Trophoblast cell (in vitro differentiated cells and primary cell): ENCODE measurements at regions not wholly inside any gene's neighbourhood (a gene's known extent, or its start where the extent isn't known, plus 50 kb on each side); places are given as distances from the start of the nearest gene placed in this dataset.

ENCODE experiments used
- DNase-seq, 2 donors: peaks; one replicate each; pipeline ENCODE4 v3.0.0-alpha.2; 2016
- H2AFZ ChIP-seq: 2 replicates; pipeline ENCODE4 v1.6.1; 2013; ENCODE audit warnings: low read length, moderate library complexity, mild to moderate bottlenecking; ENCODE audit not compliant: insufficient read depth, poor library complexity
- H2AK5ac ChIP-seq: 2 replicates; pipeline ENCODE4 v1.6.1; 2013; ENCODE audit warnings: mild to moderate bottlenecking, low read length
- H2BK120ac ChIP-seq: 2 replicates; pipeline ENCODE4 v1.6.1; 2013; ENCODE audit warnings: low read length, mild to moderate bottlenecking, moderate library complexity; ENCODE audit not compliant: insufficient read depth, poor library complexity
- H2BK12ac ChIP-seq: 2 replicates; pipeline ENCODE4 v1.6.1; 2013; ENCODE audit warnings: mild to moderate bottlenecking, low read length, moderate library complexity
- H2BK5ac ChIP-seq: 2 replicates; pipeline ENCODE4 v1.6.1; 2013; ENCODE audit warnings: low read length, low read depth, moderate library complexity, mild to moderate bottlenecking; ENCODE audit not compliant: poor library complexity
- H3K14ac ChIP-seq: 2 replicates; pipeline ENCODE4 v1.6.1; 2013; ENCODE audit warnings: mild to moderate bottlenecking, low read length
- H3K18ac ChIP-seq: 2 replicates; pipeline ENCODE4 v1.6.1; 2013; ENCODE audit warnings: mild to moderate bottlenecking, low read length
- H3K23ac ChIP-seq: 2 replicates; pipeline ENCODE4 v1.6.1; 2013; ENCODE audit warnings: low read length
- H3K27ac ChIP-seq: 2 replicates; pipeline ENCODE4 v1.5.1; 2013; ENCODE audit warnings: low read depth, mild to moderate bottlenecking, inconsistent platforms, low read length, moderate library complexity
- H3K27me3 ChIP-seq: 2 replicates; pipeline ENCODE4 v1.6.1; 2013; ENCODE audit warnings: inconsistent platforms, mild to moderate bottlenecking, low read length, moderate library complexity; ENCODE audit not compliant: insufficient read depth
- H3K36me3 ChIP-seq, 2 experiments: 1 replicate in 1 of 2; 2 replicates in 1 of 2; pipeline ENCODE4 v1.6.1; 2013; ENCODE audit warnings: low read length in 2 of 2, mild to moderate bottlenecking in 2 of 2, moderate library complexity in 1 of 2; ENCODE audit not compliant: insufficient read depth in 2 of 2, control insufficient read depth in 1 of 2
- H3K4ac ChIP-seq: 2 replicates; pipeline ENCODE4 v1.6.1; 2013; ENCODE audit warnings: low read depth, mild to moderate bottlenecking, low read length, moderate library complexity
- H3K4me1 ChIP-seq, 2 experiments: 1 replicate in 1 of 2; 2 replicates in 1 of 2; pipeline ENCODE4 v1.6.1; 2013; ENCODE audit warnings: low read length in 2 of 2, mild to moderate bottlenecking in 2 of 2, moderate library complexity in 1 of 2; ENCODE audit not compliant: insufficient read depth in 2 of 2, control insufficient read depth in 1 of 2
- H3K4me2 ChIP-seq: 2 replicates; pipeline ENCODE4 v1.6.1; 2013; ENCODE audit warnings: inconsistent platforms, mild to moderate bottlenecking, low read length, moderate library complexity
- H3K4me3 ChIP-seq: 2 replicates; pipeline ENCODE4 v1.5.1; 2013; ENCODE audit warnings: mild to moderate bottlenecking, low read depth, low read length, inconsistent platforms
- H3K79me1 ChIP-seq: one replicate; pipeline ENCODE4 v1.6.1; 2013; ENCODE audit warnings: low read length
- H3K79me2 ChIP-seq: 2 replicates; pipeline ENCODE4 v1.6.1; 2013; ENCODE audit warnings: low read length, mild to moderate bottlenecking; ENCODE audit not compliant: control insufficient read depth, insufficient read depth, poor library complexity
- H3K9ac ChIP-seq: 2 replicates; pipeline ENCODE4 v1.6.1; 2013; ENCODE audit warnings: mild to moderate bottlenecking, low read length
- H3K9me3 ChIP-seq: 2 replicates; pipeline ENCODE4 v1.6.1; 2013; ENCODE audit warnings: low read depth, mild to moderate bottlenecking, control low read depth, inconsistent platforms, low read length; ENCODE audit not compliant: insufficient read depth
- H4K12ac ChIP-seq: 2 replicates; pipeline ENCODE4 v1.6.1; 2013; ENCODE audit warnings: low read depth, mild to moderate bottlenecking, low read length, moderate library complexity
- H4K8ac ChIP-seq: 2 replicates; pipeline ENCODE4 v1.6.1; 2013; ENCODE audit warnings: low read depth, mild to moderate bottlenecking, low read length, moderate library complexity
- H4K91ac ChIP-seq: one replicate; pipeline ENCODE4 v1.6.1; 2013; ENCODE audit warnings: low read depth, mild to moderate bottlenecking, low read length, moderate library complexity
- WGBS: extraction: QIAGEN DNeasy Blood & Tissue Kit; methylation state at CpG from one replicate; pipeline ENCODE4 v1.1.7; 2013; ENCODE audit warnings: missing lambda C conversion rate; ENCODE audit not compliant: insufficient read length, insufficient coverage; ENCODE audit errors: extremely low coverage; 5-methylcytosine and 5-hydroxymethylcytosine counted together

- no peak for DNase-seq
- H3K18ac ChIP-seq: no peak overlapping the region
- no peak overlapping the region for H4K91ac ChIP-seq
- no peak overlapping the region for H3K4me3 ChIP-seq
- H3K79me2 ChIP-seq: no peaks in the 10 kb centered on the region
- WGBS: no CpG with 5 or more reads among the region's 9 CpGs
- H2BK5ac ChIP-seq: no peak overlapping the region
- peaks cover 1% of the 10 kb centered on the region for H3K9me3 ChIP-seq
- H4K8ac ChIP-seq: no peak overlapping the region
- no peak overlapping the region for H3K4me2 ChIP-seq
- H2BK120ac ChIP-seq: no peak overlapping the region
- no peak overlapping the region for H3K23ac ChIP-seq
- no peaks in the 10 kb centered on the region for H3K79me1 ChIP-seq
- no peaks in the 10 kb centered on the region for H3K4me1 ChIP-seq
- H3K14ac ChIP-seq: no peak overlapping the region
- H2BK12ac ChIP-seq: no peak overlapping the region
- H3K4ac ChIP-seq: no peak overlapping the region
- H2AFZ ChIP-seq: no peak overlapping the region
- H3K9ac ChIP-seq: no peak overlapping the region
- H3K27ac ChIP-seq: no peak overlapping the region
- no peak overlapping the region for H2AK5ac ChIP-seq
- no peaks in the 10 kb centered on the region for H3K36me3 ChIP-seq
- no peak overlapping the region for H4K12ac ChIP-seq
- no peaks in the 10 kb centered on the region for H3K27me3 ChIP-seq
Observed at GRCh38 chr5:170440771-170441392, 51.7 kb upstream of the KCNMB1 start.

- no peak overlapping the region for H4K8ac ChIP-seq
Observed at GRCh38 chr5:170439944-170440269, 50.7 kb upstream of the KCNMB1 start.

GRCh38 chr5:170439223-170439943, 50.2 kb upstream of the KCNMB1 start:
- no peaks in the 10 kb centered on the region for H3K27me3 ChIP-seq
- no peaks in the 10 kb centered on the region for H3K36me3 ChIP-seq
- no peak for DNase-seq
- no CpG with 5 or more reads among the region's 15 CpGs for WGBS
- no peak overlapping the region for H3K9ac ChIP-seq
- H3K79me1 ChIP-seq: no peaks in the 10 kb centered on the region
- H2AK5ac ChIP-seq: no peak overlapping the region
- H4K12ac ChIP-seq: no peak overlapping the region
- H2BK5ac ChIP-seq: no peak overlapping the region
- no peak overlapping the region for H3K14ac ChIP-seq
- no peak overlapping the region for H3K27ac ChIP-seq
- H3K4me3 ChIP-seq: no peak overlapping the region
- no peak overlapping the region for H4K91ac ChIP-seq
- no peak overlapping the region for H3K23ac ChIP-seq
- no peak overlapping the region for H4K8ac ChIP-seq
- H2BK120ac ChIP-seq: no peak overlapping the region
- no peak overlapping the region for H3K18ac ChIP-seq
- H2BK12ac ChIP-seq: no peak overlapping the region
- H3K79me2 ChIP-seq: no peaks in the 10 kb centered on the region
- H3K9me3 ChIP-seq: peaks cover 3% of the 10 kb centered on the region
- no peak overlapping the region for H2AFZ ChIP-seq
- H3K4me1 ChIP-seq: no peaks in the 10 kb centered on the region
- no peak overlapping the region for H3K4me2 ChIP-seq
- H3K4ac ChIP-seq: no peak overlapping the region

More at GRCh38 chr5:170439944-170440269, 50.7 kb upstream of the KCNMB1 start:
- H3K4me2 ChIP-seq: no peak overlapping the region
- H3K23ac ChIP-seq: no peak overlapping the region
- no peak overlapping the region for H2AFZ ChIP-seq
- H2AK5ac ChIP-seq: no peak overlapping the region
- H2BK5ac ChIP-seq: no peak overlapping the region
- WGBS: no CpG with 5 or more reads among the region's 8 CpGs
- DNase-seq: no peak
- H3K36me3 ChIP-seq: no peaks in the 10 kb centered on the region
- H3K79me1 ChIP-seq: no peaks in the 10 kb centered on the region
- no peak overlapping the region for H3K18ac ChIP-seq
- no peak overlapping the region for H3K14ac ChIP-seq
- no peak overlapping the region for H3K27ac ChIP-seq
- no peak overlapping the region for H2BK120ac ChIP-seq
- H3K9me3 ChIP-seq: peaks cover 3% of the 10 kb centered on the region
- no peak overlapping the region for H2BK12ac ChIP-seq
- no peak overlapping the region for H4K91ac ChIP-seq
- H3K4ac ChIP-seq: no peak overlapping the region
- H4K12ac ChIP-seq: no peak overlapping the region
- no peaks in the 10 kb centered on the region for H3K27me3 ChIP-seq
- no peaks in the 10 kb centered on the region for H3K4me1 ChIP-seq
- H3K9ac ChIP-seq: no peak overlapping the region
- no peak overlapping the region for H3K4me3 ChIP-seq
- H3K79me2 ChIP-seq: no peaks in the 10 kb centered on the region
